ENCODE measurements at regions not wholly inside any gene's neighbourhood (a gene's known extent, or its start where the extent isn't known, plus 50 kb on each side); places are given as distances from the start of the nearest gene placed in this dataset.

DNA sequence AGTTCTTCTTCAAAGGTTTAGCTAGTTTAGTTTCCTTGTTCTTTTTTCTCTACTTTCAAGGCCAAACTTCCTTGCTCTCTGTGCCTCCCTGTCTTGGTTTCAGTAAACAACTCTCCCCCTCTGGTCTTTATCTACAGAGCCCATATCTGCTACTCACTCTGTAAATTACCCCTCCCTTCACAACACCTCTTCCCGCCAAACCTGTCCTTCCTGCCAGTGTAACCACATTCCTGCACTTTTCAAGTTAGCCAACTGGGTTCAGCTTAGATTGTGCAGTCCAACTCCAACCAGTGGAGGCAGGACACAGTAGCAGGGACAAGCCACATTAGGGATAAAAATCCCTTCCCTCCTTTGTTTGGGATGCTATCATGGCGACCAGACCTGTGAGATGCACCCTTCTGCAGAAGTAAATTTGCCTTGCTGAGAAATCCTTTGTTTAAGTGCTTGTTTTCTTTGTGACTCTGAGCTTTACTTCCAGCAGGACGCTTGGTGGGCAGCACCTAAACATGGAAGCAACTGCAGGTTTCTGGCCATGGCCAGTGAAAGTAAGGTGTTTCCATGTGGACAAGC, 706.0 kb downstream of the KCNJ3 start:
- H3K4me2 ChIP-seq (ENCODE audit: low read length, poor library complexity, severe bottlenecking), result no peak overlapping the region
- no peak overlapping the region for H2AK5ac ChIP-seq (ENCODE audit: low read length, severe bottlenecking)
- no peak overlapping the region for H3K27ac ChIP-seq (ENCODE audit: low read length, poor library complexity, severe bottlenecking)
- no peak overlapping the region for H4K91ac ChIP-seq (ENCODE audit: low read length)
- no peak overlapping the region for H3K14ac ChIP-seq (ENCODE audit: low read length in 2 of 2)
- no peak overlapping the region for H4K8ac ChIP-seq (ENCODE audit: low read length)
- no peak for DNase-seq
- no peaks in the 10 kb centered on the region for H3K27me3 ChIP-seq (ENCODE audit: control insufficient read depth in 1 of 2, insufficient read depth in 1 of 2, low read length in 2 of 2)
- H3K36me3 ChIP-seq (ENCODE audit: control insufficient read depth in 1 of 2, insufficient read depth in 2 of 2, low read depth in 1 of 2, low read length in 2 of 2), result no peaks in the 10 kb centered on the region
- H3K79me1 ChIP-seq (replicated peaks; ENCODE audit: low read length, poor library complexity, severe bottlenecking), result no peaks in the 10 kb centered on the region
- H3K18ac ChIP-seq (ENCODE audit: low read depth in 1 of 2, low read length in 2 of 2), result no peak overlapping the region
- H2BK12ac ChIP-seq (ENCODE audit: low read length in 2 of 2), result no peak overlapping the region
- WGBS, result 72% methylated on average over 3 of the region's 3 CpGs
- no peak overlapping the region for H2BK15ac ChIP-seq (ENCODE audit: low read depth, poor library complexity, severe bottlenecking)
- H3K4ac ChIP-seq (ENCODE audit: low read depth in 1 of 2, low read length in 2 of 2), result no peak overlapping the region
- H3K4me3 ChIP-seq (ENCODE audit: insufficient read depth in 1 of 2, low read depth in 1 of 2, low read length in 2 of 2), result no peak overlapping the region
- H3K9me3 ChIP-seq (ENCODE audit: control insufficient read depth, low read length), result peaks cover 28% of the 10 kb centered on the region
- no peak overlapping the region for H3K23ac ChIP-seq (ENCODE audit: low read length in 2 of 2)
- no peak overlapping the region for H2AFZ ChIP-seq (ENCODE audit: low read depth, low read length)
- no peak overlapping the region for H2BK120ac ChIP-seq (ENCODE audit: low read depth, low read length)
- no peaks in the 10 kb centered on the region for H3K4me1 ChIP-seq (ENCODE audit: control insufficient read depth, insufficient read depth, low read depth, low read length)
- H2BK5ac ChIP-seq (ENCODE audit: low read depth, low read length, poor library complexity, severe bottlenecking), result no peak overlapping the region
- H3K9ac ChIP-seq (ENCODE audit: low read length), result no peak overlapping the region

DNA sequence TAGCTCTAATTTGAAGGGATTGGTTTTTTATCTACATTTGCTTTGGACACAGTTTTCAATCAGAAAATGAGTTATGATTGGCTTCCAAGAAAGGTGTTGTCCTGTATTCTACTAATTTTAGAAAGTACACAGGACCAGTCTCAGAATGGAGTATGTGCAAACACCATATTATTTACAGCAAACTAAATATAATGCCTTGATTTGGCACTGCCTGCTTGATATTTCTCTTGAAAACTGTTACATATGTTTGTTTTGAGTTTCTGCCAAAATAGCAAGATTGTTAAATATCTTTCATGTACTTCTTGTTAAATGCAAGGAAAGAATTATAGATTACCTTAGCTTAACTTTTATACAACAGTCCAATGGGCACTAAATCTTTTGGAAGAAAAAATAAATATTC, 694.9 kb downstream of the KCNJ3 start:
- no peak overlapping the region for H4K8ac ChIP-seq (ENCODE audit: low read length)
- H3K4me3 ChIP-seq (ENCODE audit: insufficient read depth in 1 of 2, low read depth in 1 of 2, low read length in 2 of 2), result no peak overlapping the region
- H3K36me3 ChIP-seq (ENCODE audit: control insufficient read depth in 1 of 2, insufficient read depth in 2 of 2, low read depth in 1 of 2, low read length in 2 of 2), result no peaks in the 10 kb centered on the region
- H3K23ac ChIP-seq (ENCODE audit: low read length in 2 of 2), result no peak overlapping the region
- no peak overlapping the region for H2BK5ac ChIP-seq (ENCODE audit: low read depth, low read length, poor library complexity, severe bottlenecking)
- no peaks in the 10 kb centered on the region for H3K9me3 ChIP-seq (ENCODE audit: control insufficient read depth, low read length)
- H2BK15ac ChIP-seq (ENCODE audit: low read depth, poor library complexity, severe bottlenecking), result no peak overlapping the region
- no peak overlapping the region for H3K27ac ChIP-seq (ENCODE audit: low read length, poor library complexity, severe bottlenecking)
- H3K9ac ChIP-seq (ENCODE audit: low read length), result no peak overlapping the region
- H2BK120ac ChIP-seq (ENCODE audit: low read depth, low read length), result no peak overlapping the region
- no peak overlapping the region for H4K91ac ChIP-seq (ENCODE audit: low read length)
- H2BK12ac ChIP-seq (ENCODE audit: low read length in 2 of 2), result no peak overlapping the region
- no peak overlapping the region for H3K4me2 ChIP-seq (ENCODE audit: low read length, poor library complexity, severe bottlenecking)
- no peak overlapping the region for H3K18ac ChIP-seq (ENCODE audit: low read depth in 1 of 2, low read length in 2 of 2)
- no peak overlapping the region for H3K4ac ChIP-seq (ENCODE audit: low read depth in 1 of 2, low read length in 2 of 2)
- no peak overlapping the region for H2AFZ ChIP-seq (ENCODE audit: low read depth, low read length)
- H2AK5ac ChIP-seq (ENCODE audit: low read length, severe bottlenecking), result no peak overlapping the region
- no peaks in the 10 kb centered on the region for H3K4me1 ChIP-seq (ENCODE audit: control insufficient read depth, insufficient read depth, low read depth, low read length)
- no peak overlapping the region for H3K14ac ChIP-seq (ENCODE audit: low read length in 2 of 2)
- H3K79me1 ChIP-seq (replicated peaks; ENCODE audit: low read length, poor library complexity, severe bottlenecking), result no peaks in the 10 kb centered on the region
- no peaks in the 10 kb centered on the region for H3K27me3 ChIP-seq (ENCODE audit: control insufficient read depth in 1 of 2, insufficient read depth in 1 of 2, low read length in 2 of 2)
- DNase-seq, result no peak

DNA sequence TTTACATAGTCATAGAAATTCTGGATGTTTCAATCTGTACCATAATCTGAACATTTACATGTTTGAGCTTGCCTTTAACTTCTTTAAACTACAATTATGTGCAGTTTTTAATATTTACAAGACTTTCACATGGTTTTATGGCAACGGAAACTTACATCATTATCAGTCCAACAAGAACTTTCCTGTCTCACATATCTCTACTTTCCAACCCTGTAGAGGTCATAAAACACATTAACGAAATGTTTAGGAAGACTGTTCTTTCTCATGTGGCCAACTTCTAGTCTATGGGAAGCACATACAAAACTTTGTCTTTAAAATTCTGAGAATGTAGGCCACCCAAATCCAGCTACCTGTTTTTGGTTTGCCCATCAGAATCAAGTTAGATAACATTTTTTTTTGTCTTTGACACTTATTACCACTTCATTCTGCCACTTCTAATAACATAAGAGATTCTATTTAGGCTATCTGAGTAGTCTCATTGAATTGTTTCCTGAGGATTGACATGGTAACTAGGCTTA, 693.2 kb downstream of the KCNJ3 start:
- H3K4ac ChIP-seq (ENCODE audit: low read depth in 1 of 2, low read length in 2 of 2), result no peak overlapping the region
- no peak overlapping the region for H3K27ac ChIP-seq (ENCODE audit: low read length, poor library complexity, severe bottlenecking)
- no peaks in the 10 kb centered on the region for H3K4me1 ChIP-seq (ENCODE audit: control insufficient read depth, insufficient read depth, low read depth, low read length)
- H3K9ac ChIP-seq (ENCODE audit: low read length), result no peak overlapping the region
- no peak overlapping the region for H4K91ac ChIP-seq (ENCODE audit: low read length)
- no peak overlapping the region for H3K4me2 ChIP-seq (ENCODE audit: low read length, poor library complexity, severe bottlenecking)
- H3K4me3 ChIP-seq (ENCODE audit: insufficient read depth in 1 of 2, low read depth in 1 of 2, low read length in 2 of 2), result no peak overlapping the region
- H2BK15ac ChIP-seq (ENCODE audit: low read depth, poor library complexity, severe bottlenecking), result no peak overlapping the region
- H2BK12ac ChIP-seq (ENCODE audit: low read length in 2 of 2), result no peak overlapping the region
- H3K18ac ChIP-seq (ENCODE audit: low read depth in 1 of 2, low read length in 2 of 2), result no peak overlapping the region
- H2BK120ac ChIP-seq (ENCODE audit: low read depth, low read length), result no peak overlapping the region
- no peak overlapping the region for H2BK5ac ChIP-seq (ENCODE audit: low read depth, low read length, poor library complexity, severe bottlenecking)
- no peaks in the 10 kb centered on the region for H3K27me3 ChIP-seq (ENCODE audit: control insufficient read depth in 1 of 2, insufficient read depth in 1 of 2, low read length in 2 of 2)
- WGBS, result 31% methylated on average over 2 of the region's 2 CpGs
- no peaks in the 10 kb centered on the region for H3K79me1 ChIP-seq (replicated peaks; ENCODE audit: low read length, poor library complexity, severe bottlenecking)
- H3K9me3 ChIP-seq (ENCODE audit: control insufficient read depth, low read length), result no peaks in the 10 kb centered on the region
- no peak overlapping the region for H3K23ac ChIP-seq (ENCODE audit: low read length in 2 of 2)
- no peak overlapping the region for H3K14ac ChIP-seq (ENCODE audit: low read length in 2 of 2)
- no peak for DNase-seq
- no peak overlapping the region for H2AFZ ChIP-seq (ENCODE audit: low read depth, low read length)
- H3K36me3 ChIP-seq (ENCODE audit: control insufficient read depth in 1 of 2, insufficient read depth in 2 of 2, low read depth in 1 of 2, low read length in 2 of 2), result no peaks in the 10 kb centered on the region
- H4K8ac ChIP-seq (ENCODE audit: low read length), result no peak overlapping the region
- no peak overlapping the region for H2AK5ac ChIP-seq (ENCODE audit: low read length, severe bottlenecking)

DNA sequence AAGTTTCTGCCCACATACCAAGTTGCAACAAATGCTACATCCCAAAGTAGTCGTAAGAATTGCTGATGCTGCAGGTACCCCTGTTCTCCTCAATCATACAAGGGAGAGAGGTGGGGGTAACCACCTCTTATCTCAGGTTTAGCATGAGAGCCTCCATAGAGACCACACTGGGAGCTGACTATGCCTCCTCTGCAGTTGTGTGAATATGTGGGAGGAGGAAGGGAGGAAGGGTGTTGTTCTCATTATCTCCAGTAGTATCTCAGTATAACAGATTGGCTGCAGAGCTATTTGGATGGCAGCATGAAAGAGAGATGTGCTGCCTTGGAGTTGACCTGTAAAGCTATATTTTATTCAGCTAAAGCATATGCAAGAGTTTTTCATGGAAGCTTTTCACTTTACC, 690.7 kb downstream of the KCNJ3 start:
- Histone ChIP-seq H2BK15ac (ENCODE audit: low read depth, poor library complexity, severe bottlenecking) (no peak overlapping the region), H4K91ac (ENCODE audit: low read length) (no peak overlapping the region), H3K4me2 (ENCODE audit: low read length, poor library complexity, severe bottlenecking) (no peak overlapping the region), H3K9ac (ENCODE audit: low read length) (no peak overlapping the region), H3K4ac (ENCODE audit: low read depth in 1 of 2, low read length in 2 of 2) (no peak overlapping the region), H3K23ac (ENCODE audit: low read length in 2 of 2) (no peak overlapping the region), H2BK5ac (ENCODE audit: low read depth, low read length, poor library complexity, severe bottlenecking) (no peak overlapping the region), H3K18ac (ENCODE audit: low read depth in 1 of 2, low read length in 2 of 2) (no peak overlapping the region), H2BK120ac (ENCODE audit: low read depth, low read length) (no peak overlapping the region), H3K4me3 (ENCODE audit: insufficient read depth in 1 of 2, low read depth in 1 of 2, low read length in 2 of 2) (no peak overlapping the region), H3K14ac (ENCODE audit: low read length in 2 of 2) (no peak overlapping the region), H3K27me3 (ENCODE audit: control insufficient read depth in 1 of 2, insufficient read depth in 1 of 2, low read length in 2 of 2) (no peaks in the 10 kb centered on the region), H2BK12ac (ENCODE audit: low read length in 2 of 2) (no peak overlapping the region), H3K9me3 (ENCODE audit: control insufficient read depth, low read length) (no peaks in the 10 kb centered on the region), H2AFZ (ENCODE audit: low read depth, low read length) (no peak overlapping the region), H3K4me1 (ENCODE audit: control insufficient read depth, insufficient read depth, low read depth, low read length) (no peaks in the 10 kb centered on the region), H3K36me3 (ENCODE audit: control insufficient read depth in 1 of 2, insufficient read depth in 2 of 2, low read depth in 1 of 2, low read length in 2 of 2) (no peaks in the 10 kb centered on the region), H3K27ac (ENCODE audit: low read length, poor library complexity, severe bottlenecking) (no peak overlapping the region), H2AK5ac (ENCODE audit: low read length, severe bottlenecking) (no peak overlapping the region), H4K8ac (ENCODE audit: low read length) (no peak overlapping the region), H3K79me1 (replicated peaks; ENCODE audit: low read length, poor library complexity, severe bottlenecking) (no peaks in the 10 kb centered on the region)
- WGBS, result no CpG with 5 or more reads among the region's 1 CpG
- no peak for DNase-seq
